ENCODE measurements at regions not wholly inside any gene's neighbourhood (a gene's known extent, or its start where the extent isn't known, plus 50 kb on each side); places are given as distances from the start of the nearest gene placed in this dataset.

GRCh38 chr12:114943601-114944000 lies 259.6 kb upstream of the TBX3 start:
- no peaks in the 10 kb centered on the region for H3K27me3 ChIP-seq
- H3K9me3 ChIP-seq: no peaks in the 10 kb centered on the region
- H3K4me1 ChIP-seq: no peaks in the 10 kb centered on the region
- no peak overlapping the region for H3K27ac ChIP-seq
- no peaks in the 10 kb centered on the region for H3K36me3 ChIP-seq
- TF ChIP-seq, protein P1, sequence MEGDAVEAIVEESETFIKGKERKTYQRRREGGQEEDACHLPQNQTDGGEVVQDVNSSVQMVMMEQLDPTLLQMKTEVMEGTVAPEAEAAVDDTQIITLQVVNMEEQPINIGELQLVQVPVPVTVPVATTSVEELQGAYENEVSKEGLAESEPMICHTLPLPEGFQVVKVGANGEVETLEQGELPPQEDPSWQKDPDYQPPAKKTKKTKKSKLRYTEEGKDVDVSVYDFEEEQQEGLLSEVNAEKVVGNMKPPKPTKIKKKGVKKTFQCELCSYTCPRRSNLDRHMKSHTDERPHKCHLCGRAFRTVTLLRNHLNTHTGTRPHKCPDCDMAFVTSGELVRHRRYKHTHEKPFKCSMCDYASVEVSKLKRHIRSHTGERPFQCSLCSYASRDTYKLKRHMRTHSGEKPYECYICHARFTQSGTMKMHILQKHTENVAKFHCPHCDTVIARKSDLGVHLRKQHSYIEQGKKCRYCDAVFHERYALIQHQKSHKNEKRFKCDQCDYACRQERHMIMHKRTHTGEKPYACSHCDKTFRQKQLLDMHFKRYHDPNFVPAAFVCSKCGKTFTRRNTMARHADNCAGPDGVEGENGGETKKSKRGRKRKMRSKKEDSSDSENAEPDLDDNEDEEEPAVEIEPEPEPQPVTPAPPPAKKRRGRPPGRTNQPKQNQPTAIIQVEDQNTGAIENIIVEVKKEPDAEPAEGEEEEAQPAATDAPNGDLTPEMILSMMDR (IDR thresholded peaks at IDR 0.05): no peak
- TF ChIP-seq EP300 (IDR thresholded peaks at IDR 0.05) (no peak), POLR2A (IDR thresholded peaks at IDR 0.05) (no peak), POLR2AphosphoS5 (IDR thresholded peaks at IDR 0.05) (no peak)
- 91% methylated on average over 1 of the region's 1 CpG for WGBS, 2 donors
- ATAC-seq (ENCODE audit: low FRiP score in 2 of 2) (no peak), DNase-seq (no peak)
- no peak overlapping the region for H3K4me3 ChIP-seq

DNA sequence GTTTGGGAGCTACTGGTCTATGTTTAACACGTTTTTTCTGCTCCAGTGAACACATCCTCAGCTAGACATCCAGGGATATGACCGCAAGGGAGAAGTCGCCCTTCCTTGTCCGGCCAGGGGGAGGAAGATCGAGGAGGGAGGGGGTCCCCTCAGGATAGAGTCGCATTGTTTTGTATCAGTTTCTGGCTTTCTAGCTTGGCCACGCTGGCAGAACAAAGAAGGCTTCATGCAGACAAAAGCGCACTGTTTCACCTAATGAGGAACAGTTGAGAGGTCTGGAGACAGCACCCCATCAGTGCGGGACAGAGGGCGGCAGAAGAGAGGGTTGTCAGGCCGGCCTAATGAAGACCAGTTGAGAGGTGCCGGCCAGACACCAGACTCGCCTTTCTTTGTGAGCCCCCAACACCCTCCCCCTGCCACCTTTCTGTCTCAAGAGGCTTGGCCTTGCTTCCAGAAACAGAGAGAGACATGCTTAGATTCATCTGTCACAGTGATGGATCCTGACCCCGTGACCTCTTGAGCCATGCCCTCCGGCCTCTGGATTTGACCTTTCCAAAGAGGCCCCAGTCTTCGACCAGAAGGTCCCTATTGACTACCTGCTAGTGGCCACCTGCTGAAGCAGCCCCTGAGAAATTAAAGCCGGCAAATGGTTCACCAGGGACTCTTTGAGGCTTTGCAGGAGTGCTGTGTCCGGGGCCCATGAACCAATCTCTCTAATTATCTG lies 254.7 kb upstream of the TBX3 start:
- ATAC-seq (ENCODE audit: low FRiP score in 2 of 2) (no peak), DNase-seq (no peak)
- peaks cover 0 to 7% (median 3%) of the 10 kb centered on the region in 4 donors for H3K4me1 ChIP-seq
- H3K36me3 ChIP-seq: no peaks in the 10 kb centered on the region
- no peaks in the 10 kb centered on the region for H3K27me3 ChIP-seq
- no peak overlapping the region for H3K4me3 ChIP-seq
- H3K27ac ChIP-seq: peak overlapping the region in 2 of 4 donors; percentile 42 to 71
- no peaks in the 10 kb centered on the region for H3K9me3 ChIP-seq
- 76 to 88% methylated on average over 15 to 18 of the region's 18 CpGs for WGBS, 2 donors
- TF ChIP-seq POLR2AphosphoS5 (IDR thresholded peaks at IDR 0.05): no peak
- no peak for TF ChIP-seq POLR2A (IDR thresholded peaks at IDR 0.05)
- TF ChIP-seq, protein P1 (IDR thresholded peaks at IDR 0.05): no peak
- TF ChIP-seq EP300 (IDR thresholded peaks at IDR 0.05): no peak

DNA sequence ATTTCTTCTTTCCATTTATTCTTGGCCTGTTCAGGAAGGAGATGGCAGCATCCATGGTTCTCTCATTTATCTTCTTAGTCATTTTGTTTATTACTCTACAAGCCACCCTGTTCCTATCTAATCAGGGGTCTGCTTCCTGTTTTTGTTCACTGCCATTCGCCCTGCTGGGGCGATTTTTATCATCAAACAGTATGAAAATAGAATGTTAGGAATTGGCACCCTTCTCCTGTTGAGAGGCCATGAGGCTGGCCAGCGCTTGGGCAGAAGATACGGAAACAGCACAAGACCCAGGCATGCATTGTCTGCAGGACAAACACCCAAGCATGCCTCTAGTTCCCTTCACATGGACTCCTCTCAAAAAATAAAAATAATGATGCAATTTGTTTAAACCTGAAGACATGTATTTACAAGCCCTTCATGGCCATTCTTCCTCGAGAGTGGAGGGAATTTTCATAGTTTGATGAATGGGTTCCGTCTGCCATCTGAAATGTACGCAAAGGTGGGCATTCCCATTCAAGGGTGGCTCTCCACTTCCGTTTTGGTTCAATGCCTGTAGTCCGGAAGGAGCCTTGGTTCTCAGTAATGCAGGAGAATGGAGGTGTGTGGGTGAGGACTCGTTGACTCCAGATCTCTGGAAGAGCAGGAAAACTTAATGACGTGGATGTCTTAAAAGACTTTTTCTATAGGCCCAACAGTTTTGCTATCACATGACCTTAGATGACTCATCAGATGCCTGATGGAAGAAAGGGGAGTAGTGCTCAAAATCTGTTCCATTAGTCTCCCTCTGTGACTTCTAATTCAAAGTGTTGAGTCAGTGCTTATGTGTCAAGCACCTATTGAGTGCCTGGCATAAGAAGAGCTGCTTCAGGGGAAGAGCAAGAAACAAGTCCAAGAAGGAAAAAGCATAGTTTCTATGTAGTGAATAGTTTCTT lies 252.4 kb upstream of the TBX3 start:
- peak in 2 of 4 donors; percentile 86 for TF ChIP-seq EP300 (IDR thresholded peaks at IDR 0.05)
- no peak for TF ChIP-seq POLR2A (IDR thresholded peaks at IDR 0.05)
- peak; percentile 27 to 82 for TF ChIP-seq POLR2AphosphoS5 (IDR thresholded peaks at IDR 0.05)
- TF ChIP-seq, protein P1 (IDR thresholded peaks at IDR 0.05): no peak
- H3K36me3 ChIP-seq: no peaks in the 10 kb centered on the region
- peak overlapping the region in 2 of 4 donors; percentile 66 to 71 for H3K27ac ChIP-seq
- WGBS, 2 donors: 47 to 53% methylated on average over 11 of the region's 11 CpGs
- peaks cover 0 to 1% (median 0%) of the 10 kb centered on the region in 4 donors for H3K9me3 ChIP-seq
- peaks cover 0 to 7% (median 3%) of the 10 kb centered on the region in 4 donors for H3K4me1 ChIP-seq
- DNase-seq (no peak), ATAC-seq (ENCODE audit: low FRiP score in 2 of 2) (no peak)
- H3K27me3 ChIP-seq: no peaks in the 10 kb centered on the region
- no peak overlapping the region for H3K4me3 ChIP-seq

DNA sequence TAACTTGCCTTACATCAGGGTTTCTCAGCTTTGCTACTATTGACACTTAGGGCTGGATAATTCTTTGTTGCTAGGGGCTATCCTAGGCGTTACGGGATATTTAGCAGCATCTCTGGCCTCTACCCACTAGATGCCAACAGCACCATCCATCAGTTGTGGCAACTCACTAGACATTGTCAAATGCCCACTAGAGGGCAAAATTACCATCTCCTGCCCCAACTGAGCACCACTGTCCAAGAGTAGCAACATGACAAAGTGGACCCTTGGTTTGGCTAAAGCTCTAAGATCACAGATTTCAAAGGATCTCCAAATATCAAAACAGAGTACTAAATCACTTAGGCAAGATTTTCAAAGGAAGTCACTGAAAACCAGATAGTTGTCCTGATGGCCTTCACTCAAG lies 251.7 kb upstream of the TBX3 start:
- peaks cover 0 to 5% (median 1%) of the 10 kb centered on the region in 4 donors for H3K9me3 ChIP-seq

More for the DNA sequence above, 251.7 kb upstream of the TBX3 start:
- no peaks in the 10 kb centered on the region for H3K27me3 ChIP-seq
- peaks cover 0 to 7% (median 3%) of the 10 kb centered on the region in 4 donors for H3K4me1 ChIP-seq
- H3K36me3 ChIP-seq: no peaks in the 10 kb centered on the region
- TF ChIP-seq, protein P1 (IDR thresholded peaks at IDR 0.05): peak in 1 of 6 experiments; percentile 15
- no peak for TF ChIP-seq POLR2A (IDR thresholded peaks at IDR 0.05)
- ATAC-seq (ENCODE audit: low FRiP score in 2 of 2) (no peak), DNase-seq (no peak)
- WGBS, 2 donors: 65 to 96% methylated on average over 2 of the region's 2 CpGs
- H3K4me3 ChIP-seq: no peak overlapping the region
- H3K27ac ChIP-seq: peak overlapping the region in 2 of 4 donors; percentile 45 to 57

Data from upper lobe of left lung (tissue), 6 donors.